A673 (cell line): ENCODE measurements at regions not wholly inside any gene's neighbourhood (a gene's known extent, or its start where the extent isn't known, plus 50 kb on each side); places are given as distances from the start of the nearest gene placed in this dataset.

Source experiments
- CTCF ChIP-seq: fragments of 300-800, 200-600 bp; sonication (generic); conservative IDR thresholded peaks from 2 replicates; pipeline ENCODE4 v1.5.1; 2017; ENCODE audit warnings: low read depth, mild to moderate bottlenecking, antibody characterized with exemption, low read length, moderate library complexity, mixed read lengths
- EZH2 ChIP-seq: fragments of 200-600 bp; sonication (generic); IDR thresholded peaks from 2 replicates; pipeline ENCODE4 v1.6.1; 2017; ENCODE audit warnings: borderline replicate concordance, low read depth, mild to moderate bottlenecking, mixed read lengths, antibody characterized with exemption, low read length; ENCODE audit not compliant: poor library complexity, severe bottlenecking

- no peak for TF ChIP-seq CTCF
- no peak for TF ChIP-seq EZH2
These were observed 194.8 kb upstream of the SEL1L start for GRCh38 chr14:81728447-81728846.
